Osteocyte (in vitro differentiated cells): ENCODE measurements at regions not wholly inside any gene's neighbourhood (a gene's known extent, or its start where the extent isn't known, plus 50 kb on each side); places are given as distances from the start of the nearest gene placed in this dataset.

Experiments
- DNase-seq: peaks from one replicate; pipeline ENCODE4 v3.0.0; 2021; ENCODE audit warnings: mixed read lengths; ENCODE audit not compliant: unreplicated experiment; ENCODE audit errors: extremely low spot score
- H3K27ac Mint-ChIP-seq: one replicate; pipeline ENCODE4 v1.8.0; 2021; ENCODE audit warnings: mild to moderate bottlenecking, mixed read lengths; ENCODE audit not compliant: unreplicated experiment
- H3K27me3 Mint-ChIP-seq: one replicate; pipeline ENCODE4 v1.8.0; 2021; ENCODE audit warnings: mixed read lengths; ENCODE audit not compliant: unreplicated experiment
- H3K36me3 Mint-ChIP-seq: one replicate; pipeline ENCODE4 v1.8.0; 2021; ENCODE audit warnings: mixed read lengths; ENCODE audit not compliant: unreplicated experiment
- H3K4me1 Mint-ChIP-seq: one replicate; pipeline ENCODE4 v1.8.0; 2021; ENCODE audit warnings: mixed read lengths; ENCODE audit not compliant: unreplicated experiment
- H3K4me3 Mint-ChIP-seq: one replicate; pipeline ENCODE4 v1.8.0; 2021; ENCODE audit warnings: mild to moderate bottlenecking, moderate library complexity, mixed read lengths; ENCODE audit not compliant: unreplicated experiment
- H3K9me3 Mint-ChIP-seq: one replicate; pipeline ENCODE4 v1.8.0; 2021; ENCODE audit warnings: mixed read lengths; ENCODE audit not compliant: unreplicated experiment
- TF ChIP-seq, protein P1 (sequence below): fragments of 200-600 bp; sonication (generic); IDR thresholded peaks from 2 replicates; pipeline ENCODE4 v1.5.0; 2021; ENCODE audit warnings: antibody characterized with exemption, mild to moderate bottlenecking, moderate library complexity

DNA sequence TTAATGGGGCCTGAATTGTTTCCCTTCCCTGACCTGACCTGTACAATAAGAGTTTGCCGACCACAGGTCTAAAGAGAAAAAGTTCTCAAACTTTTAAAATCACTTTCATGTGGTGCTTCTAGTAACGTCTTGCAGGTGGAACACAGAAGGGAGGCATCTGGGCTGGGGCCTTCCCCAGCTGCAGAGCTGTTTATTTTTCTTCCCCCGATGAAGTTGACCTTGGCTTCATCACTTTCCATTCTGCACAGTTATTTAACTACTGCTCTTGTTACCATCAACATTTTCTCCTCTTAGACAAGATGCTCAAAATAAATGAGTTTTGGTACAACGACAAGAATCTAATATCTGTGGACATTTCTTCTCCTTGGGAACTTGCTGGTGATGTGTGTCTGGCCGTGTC, 181.7 kb downstream of the HERPUD2 start:
- H3K27me3 Mint-ChIP-seq, result peaks cover 25% of the 10 kb centered on the region
- no peaks in the 10 kb centered on the region for H3K4me1 Mint-ChIP-seq
- no peak overlapping the region for H3K27ac Mint-ChIP-seq
- H3K36me3 Mint-ChIP-seq, result no peaks in the 10 kb centered on the region
- H3K9me3 Mint-ChIP-seq, result no peaks in the 10 kb centered on the region
- TF ChIP-seq, protein P1, sequence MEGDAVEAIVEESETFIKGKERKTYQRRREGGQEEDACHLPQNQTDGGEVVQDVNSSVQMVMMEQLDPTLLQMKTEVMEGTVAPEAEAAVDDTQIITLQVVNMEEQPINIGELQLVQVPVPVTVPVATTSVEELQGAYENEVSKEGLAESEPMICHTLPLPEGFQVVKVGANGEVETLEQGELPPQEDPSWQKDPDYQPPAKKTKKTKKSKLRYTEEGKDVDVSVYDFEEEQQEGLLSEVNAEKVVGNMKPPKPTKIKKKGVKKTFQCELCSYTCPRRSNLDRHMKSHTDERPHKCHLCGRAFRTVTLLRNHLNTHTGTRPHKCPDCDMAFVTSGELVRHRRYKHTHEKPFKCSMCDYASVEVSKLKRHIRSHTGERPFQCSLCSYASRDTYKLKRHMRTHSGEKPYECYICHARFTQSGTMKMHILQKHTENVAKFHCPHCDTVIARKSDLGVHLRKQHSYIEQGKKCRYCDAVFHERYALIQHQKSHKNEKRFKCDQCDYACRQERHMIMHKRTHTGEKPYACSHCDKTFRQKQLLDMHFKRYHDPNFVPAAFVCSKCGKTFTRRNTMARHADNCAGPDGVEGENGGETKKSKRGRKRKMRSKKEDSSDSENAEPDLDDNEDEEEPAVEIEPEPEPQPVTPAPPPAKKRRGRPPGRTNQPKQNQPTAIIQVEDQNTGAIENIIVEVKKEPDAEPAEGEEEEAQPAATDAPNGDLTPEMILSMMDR, result no peak
- H3K4me3 Mint-ChIP-seq, result no peak overlapping the region
- no peak for DNase-seq

DNA sequence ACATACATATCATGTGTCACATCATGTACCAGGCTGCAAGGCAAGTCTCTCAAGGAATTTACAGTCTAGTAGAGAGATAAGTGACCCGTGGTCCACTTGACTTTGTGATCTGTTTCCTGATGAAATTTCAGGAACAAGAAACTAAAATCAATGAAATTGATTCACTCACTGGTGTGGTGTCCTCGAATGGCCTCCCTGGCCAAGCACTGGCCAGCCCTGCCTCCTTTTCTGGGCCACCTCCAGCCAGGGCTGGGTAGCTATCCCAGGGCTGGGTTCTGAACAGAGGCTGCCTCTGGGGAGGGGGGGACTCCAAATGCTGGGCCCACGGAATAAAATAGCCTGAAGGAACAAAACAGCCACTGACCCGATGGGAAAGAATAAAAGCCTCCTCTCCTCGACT, 182.2 kb downstream of the HERPUD2 start:
- Mint-ChIP-seq H3K9me3 (no peaks in the 10 kb centered on the region), H3K27me3 (peaks cover 21% of the 10 kb centered on the region), H3K4me3 (no peak overlapping the region), H3K4me1 (no peaks in the 10 kb centered on the region), H3K27ac (no peak overlapping the region), H3K36me3 (no peaks in the 10 kb centered on the region)
- DNase-seq, result no peak
- TF ChIP-seq, protein P1, result no peak

DNA sequence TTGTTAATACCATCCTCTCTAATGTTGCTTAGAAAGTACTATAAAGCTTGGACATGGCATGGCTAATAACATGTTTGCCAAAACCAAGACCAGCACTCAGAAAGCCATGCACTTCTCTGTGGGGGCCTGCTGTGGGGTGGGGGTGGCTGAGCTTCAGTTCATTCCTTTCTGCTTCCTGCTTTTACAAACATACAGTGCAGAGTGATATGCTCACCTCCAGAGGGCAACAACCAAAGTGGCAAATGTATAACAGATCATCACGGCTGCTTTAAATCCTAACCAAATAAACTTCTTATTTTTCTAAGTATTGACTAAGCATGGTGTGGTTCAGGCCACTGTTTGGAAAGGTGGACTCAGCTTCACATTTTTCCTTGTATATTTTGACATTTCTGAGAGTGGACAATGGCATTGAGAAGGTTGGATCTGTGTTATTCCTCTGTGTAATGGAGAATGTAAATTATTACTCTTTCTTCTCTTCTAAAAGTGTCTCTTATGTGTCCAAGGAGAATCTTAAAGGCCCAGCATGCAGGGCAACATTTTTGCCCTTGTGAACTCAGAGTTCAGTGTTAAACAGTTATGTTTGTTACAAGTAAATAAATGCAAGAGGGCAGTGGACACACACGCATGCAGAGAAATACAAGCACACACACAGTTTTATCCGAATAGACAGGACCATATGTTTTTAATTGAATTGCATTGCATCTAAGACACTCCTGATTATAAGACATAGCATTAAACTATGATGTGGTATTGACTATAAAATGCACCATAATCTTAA, 186.1 kb downstream of the HERPUD2 start:
- Mint-ChIP-seq H3K27ac (no peak overlapping the region), H3K27me3 (peaks cover 21% of the 10 kb centered on the region), H3K4me1 (no peaks in the 10 kb centered on the region), H3K36me3 (no peaks in the 10 kb centered on the region), H3K4me3 (no peak overlapping the region), H3K9me3 (no peaks in the 10 kb centered on the region)
- TF ChIP-seq, protein P1, result no peak
- DNase-seq, result no peak

DNA sequence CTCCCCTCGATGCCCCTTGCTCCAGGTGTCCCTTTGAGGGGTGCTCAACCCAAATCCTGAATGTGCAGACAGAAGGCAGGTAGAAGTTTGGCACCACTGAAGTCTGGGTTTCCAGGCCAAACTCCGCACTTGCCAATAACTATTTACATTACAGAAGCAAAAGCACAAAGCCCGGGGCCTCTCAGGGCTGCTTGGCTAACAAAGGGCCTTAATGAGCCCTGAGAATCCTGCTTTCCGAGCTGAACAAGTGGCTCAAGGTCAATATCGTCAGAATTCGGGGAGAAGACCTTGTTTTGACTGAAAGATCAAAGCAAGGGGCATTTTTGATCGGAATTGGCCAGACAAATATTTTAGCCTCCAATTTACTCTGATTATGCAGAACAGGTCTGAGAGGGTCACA, 189.9 kb downstream of the HERPUD2 start:
- H3K4me1 Mint-ChIP-seq, result no peaks in the 10 kb centered on the region
- H3K27ac Mint-ChIP-seq, result no peak overlapping the region

DNA sequence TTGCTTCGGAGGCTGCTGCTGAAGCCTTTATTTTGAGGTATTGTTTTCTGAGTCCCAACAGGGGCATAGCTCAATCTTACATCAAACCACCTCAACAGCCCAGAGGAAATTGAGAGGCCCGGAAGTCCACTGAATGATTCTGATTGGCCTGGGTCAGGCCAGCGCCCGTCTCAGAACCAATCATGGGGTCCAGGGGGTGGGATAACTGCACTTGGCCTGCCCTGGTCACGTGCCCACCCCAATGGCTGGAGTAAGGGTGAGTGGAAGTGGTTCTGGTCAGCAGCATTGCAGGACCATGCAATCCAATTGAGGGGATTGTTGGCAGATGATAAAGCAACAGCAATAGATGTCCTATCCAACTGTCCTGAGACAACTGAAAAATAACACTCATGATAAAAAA, 190.6 kb downstream of the HERPUD2 start:
- Mint-ChIP-seq H3K4me3 (no peak overlapping the region), H3K27me3 (peaks cover 10% of the 10 kb centered on the region), H3K27ac (no peak overlapping the region), H3K36me3 (no peaks in the 10 kb centered on the region), H3K4me1 (no peaks in the 10 kb centered on the region), H3K9me3 (no peaks in the 10 kb centered on the region)
- DNase-seq, result no peak
- TF ChIP-seq, protein P1, result no peak

More for the DNA sequence above, 189.9 kb downstream of the HERPUD2 start:
- Mint-ChIP-seq H3K27me3 (peaks cover 10% of the 10 kb centered on the region), H3K36me3 (no peaks in the 10 kb centered on the region), H3K9me3 (no peaks in the 10 kb centered on the region), H3K4me3 (no peak overlapping the region)
- TF ChIP-seq, protein P1, result no peak
- DNase-seq, result no peak
